B cell (primary cell): ENCODE measurements at regions not wholly inside any gene's neighbourhood (a gene's known extent, or its start where the extent isn't known, plus 50 kb on each side); places are given as distances from the start of the nearest gene placed in this dataset.

Experiments used
- ATAC-seq: fragments of 200-7000 bp; cut with Tn5 transposase; one replicate; pipeline ENCODE4 v1.10.0; 2021; ENCODE audit warnings: low read depth, mild to moderate bottlenecking, moderate number of reproducible peaks, moderate library complexity
- CTCF ChIA-PET: fragments of 350-600 bp; sonication (Branson Sonifier 250); formaldehyde crosslinking; loops from one replicate; lab custom pipeline; 2021; ENCODE audit warnings: antibody characterized with exemption, inconsistent platforms; lab: Charles Lee
- POLR2A ChIA-PET: fragments of 350-600 bp; sonication (Branson Sonifier 250); formaldehyde crosslinking; loops from one replicate; lab custom pipeline; 2021; ENCODE audit warnings: antibody characterized with exemption; lab: Charles Lee
- DNase-seq: peaks from one replicate; pipeline ENCODE4 v3.0.0; 2013
- H2AFZ ChIP-seq: 2 replicates; pipeline ENCODE4 v1.6.1; 2012; ENCODE audit warnings: mild to moderate bottlenecking, low read depth, low read length; ENCODE audit not compliant: insufficient read depth, poor library complexity, severe bottlenecking
- H3K27ac ChIP-seq, 2 donors: 1 replicate in 1 of 2; 2 replicates in 1 of 2; pipeline ENCODE4 v1.5.1; 2012 to 2013; ENCODE audit warnings: low read length in 2 of 2, mild to moderate bottlenecking in 2 of 2, moderate library complexity in 1 of 2
- H3K27me3 ChIP-seq, 4 experiments: fragments of 200-600 bp in 1 of 4; sonication (generic) in 1 of 4; replicated peaks in 1 of 4; 1 replicate in 2 of 4; 2 replicates in 2 of 4; pipeline versions ENCODE4 v1.6.1 to v1.7.0; 2013 to 2016; ENCODE audit warnings: low read length in 3 of 4, mild to moderate bottlenecking in 2 of 4, mixed read lengths in 1 of 4, moderate library complexity in 1 of 4; ENCODE audit not compliant: insufficient read depth in 4 of 4, control insufficient read depth in 3 of 4; ENCODE audit errors: control extremely low read depth in 1 of 4
- H3K36me3 ChIP-seq, 2 experiments: replicated peaks in 1 of 2; 1 replicate in 1 of 2; 2 replicates in 1 of 2; pipeline versions ENCODE4 v1.6.1 to v1.7.1; 2013; ENCODE audit warnings: low read length in 1 of 2; ENCODE audit not compliant: insufficient read depth in 2 of 2, control insufficient read depth in 1 of 2; ENCODE audit errors: control extremely low read depth in 1 of 2, extremely low read depth in 1 of 2
- H3K4me1 ChIP-seq, 2 donors: fragments of 200-600 bp in 1 of 2; sonication (generic) in 1 of 2; 1 replicate in 1 of 2; 2 replicates in 1 of 2; pipeline versions ENCODE4 v1.5.1 to v1.6.1; 2013 to 2017; ENCODE audit warnings: low read length in 2 of 2; ENCODE audit not compliant: control insufficient read depth in 2 of 2, insufficient read depth in 2 of 2
- H3K4me2 ChIP-seq: replicated peaks from 2 replicates; pipeline ENCODE3; 2012; ENCODE audit warnings: mild to moderate bottlenecking, low read depth, low read length; ENCODE audit not compliant: poor library complexity, severe bottlenecking
- H3K4me3 ChIP-seq, 5 experiments: fragments of 200-600 bp in 1 of 5; sonication (generic) in 1 of 5; 1 replicate in 3 of 5; 2 replicates in 2 of 5; pipeline versions ENCODE4 v1.5.1 to v1.7.0; 2011 to 2016; ENCODE audit warnings: low read length in 4 of 5, mild to moderate bottlenecking in 4 of 5, low read depth in 2 of 5, control low read depth in 1 of 5, moderate library complexity in 1 of 5; ENCODE audit not compliant: insufficient read depth in 1 of 5; ENCODE audit errors: control extremely low read depth in 1 of 5, extremely low read depth in 1 of 5
- H3K79me2 ChIP-seq: fragments of 200-600 bp; sonication (generic); one replicate; pipeline ENCODE4 v1.6.0; 2016; ENCODE audit warnings: low read length; ENCODE audit not compliant: control insufficient read depth, insufficient read depth
- H3K9ac ChIP-seq: fragments of 200-600 bp; sonication (generic); 2 replicates; pipeline ENCODE4 v1.6.1; 2017; ENCODE audit warnings: mild to moderate bottlenecking, low read length, moderate library complexity
- H3K9me3 ChIP-seq, 3 donors: one replicate each; pipeline versions ENCODE4 v1.6.1 to v1.7.1; 2013; ENCODE audit warnings: low read length in 2 of 3; ENCODE audit not compliant: control insufficient read depth in 2 of 3, insufficient read depth in 1 of 3; ENCODE audit errors: control extremely low read depth in 1 of 3
- H4K20me1 ChIP-seq: 2 replicates; pipeline ENCODE4 v1.6.0; 2012; ENCODE audit warnings: mild to moderate bottlenecking, low read length; ENCODE audit not compliant: insufficient read depth, control insufficient read depth, poor library complexity, severe bottlenecking
- H3K27ac Mint-ChIP-seq: one replicate; pipeline ENCODE4 v1.8.0; 2021; ENCODE audit warnings: mixed read lengths
- H3K27me3 Mint-ChIP-seq: one replicate; pipeline ENCODE4 v1.8.0; 2021; ENCODE audit warnings: mixed read lengths
- H3K4me1 Mint-ChIP-seq: one replicate; pipeline ENCODE4 v1.8.0; 2021; ENCODE audit warnings: mixed read lengths
- H3K4me3 Mint-ChIP-seq: one replicate; pipeline ENCODE4 v1.8.0; 2021; ENCODE audit warnings: mixed read lengths
- H3K9me3 Mint-ChIP-seq: one replicate; pipeline ENCODE4 v1.8.0; 2022; ENCODE audit warnings: mixed read lengths; ENCODE audit not compliant: insufficient read depth
- EZH2 ChIP-seq: IDR thresholded peaks from 2 replicates; pipeline ENCODE4 v1.6.1; 2012; ENCODE audit warnings: borderline replicate concordance, low read depth, mild to moderate bottlenecking, moderate library complexity, low read length; ENCODE audit not compliant: insufficient read depth, poor library complexity, severe bottlenecking
- WGBS: methylation state at CpG from one replicate; pipeline ENCODE4 v1.1.5; 2013; ENCODE audit warnings: missing lambda C conversion rate; ENCODE audit not compliant: insufficient coverage; 5-methylcytosine and 5-hydroxymethylcytosine counted together
- intact Hi-C: fragments of 100-400 bp; cut with micrococcal nuclease; formaldehyde crosslinking; loops from one replicate; pipeline ENCODE4 v1.10.0; 2022
- TF ChIP-seq, protein P1 (sequence below): fragments of 200-600 bp; IDR thresholded peaks from one replicate; pipeline ENCODE4 v1.8.0; 2022; ENCODE audit warnings: antibody characterized with exemption, mild to moderate bottlenecking

DNA sequence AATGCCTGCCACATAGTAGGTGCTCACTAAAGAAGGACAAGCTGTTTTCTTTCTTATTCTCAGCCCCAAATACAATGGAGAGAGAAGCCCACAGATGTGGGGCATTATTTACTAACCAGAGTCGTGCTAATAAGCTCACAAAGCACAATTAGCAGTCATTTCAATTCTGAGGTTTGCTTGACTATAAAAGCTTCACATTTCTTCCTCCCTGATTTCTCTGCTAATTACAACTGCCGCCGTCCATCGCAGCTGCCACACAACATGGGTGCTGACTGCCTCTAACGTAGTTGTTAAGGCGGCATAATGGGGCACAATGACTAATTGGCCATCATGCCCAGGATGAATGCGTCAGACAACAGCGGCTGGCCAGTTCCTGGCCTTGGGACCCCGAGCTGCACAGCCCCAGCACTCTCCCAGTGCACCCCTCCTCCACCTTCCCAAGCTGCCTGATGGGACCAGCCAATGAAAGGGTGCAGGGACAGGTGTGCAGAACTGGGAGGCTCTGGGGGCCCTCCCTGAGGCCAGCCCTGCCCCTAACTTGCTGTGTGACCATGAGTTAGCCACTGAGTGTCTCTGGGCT is 109.2 kb downstream of the CCT6B start:
- 97% methylated on average over 6 of the region's 9 CpGs for WGBS
- H3K4me3 Mint-ChIP-seq: no peak overlapping the region
- POLR2A ChIA-PET: no interaction called here
- H3K27ac ChIP-seq: no peak overlapping the region
- H3K4me2 ChIP-seq: no peak overlapping the region
- H3K27ac Mint-ChIP-seq: no peak overlapping the region
- CTCF ChIA-PET: no interaction called here
- TF ChIP-seq, protein P1, sequence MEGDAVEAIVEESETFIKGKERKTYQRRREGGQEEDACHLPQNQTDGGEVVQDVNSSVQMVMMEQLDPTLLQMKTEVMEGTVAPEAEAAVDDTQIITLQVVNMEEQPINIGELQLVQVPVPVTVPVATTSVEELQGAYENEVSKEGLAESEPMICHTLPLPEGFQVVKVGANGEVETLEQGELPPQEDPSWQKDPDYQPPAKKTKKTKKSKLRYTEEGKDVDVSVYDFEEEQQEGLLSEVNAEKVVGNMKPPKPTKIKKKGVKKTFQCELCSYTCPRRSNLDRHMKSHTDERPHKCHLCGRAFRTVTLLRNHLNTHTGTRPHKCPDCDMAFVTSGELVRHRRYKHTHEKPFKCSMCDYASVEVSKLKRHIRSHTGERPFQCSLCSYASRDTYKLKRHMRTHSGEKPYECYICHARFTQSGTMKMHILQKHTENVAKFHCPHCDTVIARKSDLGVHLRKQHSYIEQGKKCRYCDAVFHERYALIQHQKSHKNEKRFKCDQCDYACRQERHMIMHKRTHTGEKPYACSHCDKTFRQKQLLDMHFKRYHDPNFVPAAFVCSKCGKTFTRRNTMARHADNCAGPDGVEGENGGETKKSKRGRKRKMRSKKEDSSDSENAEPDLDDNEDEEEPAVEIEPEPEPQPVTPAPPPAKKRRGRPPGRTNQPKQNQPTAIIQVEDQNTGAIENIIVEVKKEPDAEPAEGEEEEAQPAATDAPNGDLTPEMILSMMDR: no peak
- H3K9me3 ChIP-seq: no peaks in the 10 kb centered on the region
- H3K4me3 ChIP-seq: no peak overlapping the region
- H4K20me1 ChIP-seq: no peaks in the 10 kb centered on the region
- no peak overlapping the region for H2AFZ ChIP-seq
- DNase-seq: no peak
- no peaks in the 10 kb centered on the region for H3K79me2 ChIP-seq
- no peaks in the 10 kb centered on the region for H3K36me3 ChIP-seq
- peaks cover 20% of the 10 kb centered on the region for H3K27me3 Mint-ChIP-seq
- peaks cover 0 to 4% (median 0%) of the 10 kb centered on the region in 4 experiments for H3K27me3 ChIP-seq
- H3K4me1 Mint-ChIP-seq: no peaks in the 10 kb centered on the region
- no peaks in the 10 kb centered on the region for H3K9me3 Mint-ChIP-seq
- no peaks in the 10 kb centered on the region for H3K4me1 ChIP-seq
- intact Hi-C loops: no loop called here
- no peak for ATAC-seq
- no peak overlapping the region for H3K9ac ChIP-seq

DNA sequence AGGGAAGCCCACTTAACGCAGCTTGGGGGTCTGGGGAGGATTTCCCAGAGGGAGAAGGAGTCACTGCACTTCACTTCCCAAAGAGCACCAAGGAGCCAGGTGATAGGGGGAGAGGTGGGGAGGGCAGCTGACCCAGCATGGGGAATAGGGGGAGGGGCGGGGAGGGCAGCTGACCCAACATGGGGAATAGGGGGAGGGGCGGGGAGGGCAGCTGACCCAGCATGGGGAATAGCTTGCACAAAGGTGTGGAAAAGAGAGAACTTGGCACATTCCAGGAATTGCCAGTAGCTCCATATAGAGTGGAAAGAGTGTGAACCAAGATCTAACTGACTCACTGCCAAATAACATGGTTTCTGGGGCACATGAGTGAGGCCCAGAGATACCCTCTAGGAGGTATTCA is 110.3 kb downstream of the CCT6B start:
- no peaks in the 10 kb centered on the region for H4K20me1 ChIP-seq
- no peaks in the 10 kb centered on the region for H3K79me2 ChIP-seq
- H3K9me3 ChIP-seq: no peaks in the 10 kb centered on the region
- ChIA-PET CTCF (no interaction called here), POLR2A (interaction anchor here (0.6 kb wide), 1 partner anchor 211 kb away, joined by 5 read pairs; no protein-coding TSS in a partner anchor)
- Mint-ChIP-seq H3K4me1 (no peaks in the 10 kb centered on the region), H3K9me3 (no peaks in the 10 kb centered on the region), H3K27me3 (peaks cover 20% of the 10 kb centered on the region), H3K27ac (no peak overlapping the region), H3K4me3 (no peak overlapping the region)
- no peaks in the 10 kb centered on the region for H3K4me1 ChIP-seq
- TF ChIP-seq EZH2: no peak
- TF ChIP-seq, protein P1: no peak
- ATAC-seq (no peak), DNase-seq (no peak)
- H3K27ac ChIP-seq: no peak overlapping the region
- no peak overlapping the region for H3K4me3 ChIP-seq
- H3K36me3 ChIP-seq: no peaks in the 10 kb centered on the region
- H2AFZ ChIP-seq: no peak overlapping the region
- intact Hi-C loops: no loop called here
- peaks cover 0 to 4% (median 0%) of the 10 kb centered on the region in 4 experiments for H3K27me3 ChIP-seq
- WGBS: 80% methylated on average over 1 of the region's 3 CpGs
- no peak overlapping the region for H3K9ac ChIP-seq
- H3K4me2 ChIP-seq: no peak overlapping the region
